Naive B cell (primary cell): ENCODE measurements at regions not wholly inside any gene's neighbourhood (a gene's known extent, or its start where the extent isn't known, plus 50 kb on each side); places are given as distances from the start of the nearest gene placed in this dataset.
"Not testable (repeated sequence)": the region's sequence is repeated elsewhere in the genome, so short reads cannot be mapped to it uniquely, and the experiment has no call there.

ENCODE experiments used
- ATAC-seq, 2 donors: fragments of 150-1000 bp; cut with Tn5 transposase; 2 replicates each; pipeline ENCODE4 v1.10.0; 2021; ENCODE audit warnings: low read depth in 2 of 2, mild to moderate bottlenecking in 2 of 2, moderate library complexity in 2 of 2
- DNase-seq: peaks from one replicate; pipeline ENCODE4 v3.0.0; 2022
- H3K27ac Mint-ChIP-seq, 6 donors: one replicate each; pipeline ENCODE4 v1.8.0; 2020 to 2022; ENCODE audit warnings: mild to moderate bottlenecking in 6 of 6, mixed read lengths in 6 of 6, moderate library complexity in 5 of 6, inconsistent platforms in 2 of 6
- H3K27me3 Mint-ChIP-seq, 3 donors: one replicate each; pipeline ENCODE4 v1.8.0; 2021 to 2022; ENCODE audit warnings: mixed read lengths in 3 of 3, mild to moderate bottlenecking in 1 of 3
- H3K36me3 Mint-ChIP-seq, 2 donors: one replicate each; pipeline ENCODE4 v1.8.0; 2020 to 2022; ENCODE audit warnings: mixed read lengths in 2 of 2, inconsistent platforms in 1 of 2, mild to moderate bottlenecking in 1 of 2
- H3K4me1 Mint-ChIP-seq, 3 donors: one replicate each; pipeline ENCODE4 v1.8.0; 2020 to 2022; ENCODE audit warnings: mixed read lengths in 3 of 3, inconsistent platforms in 1 of 3, mild to moderate bottlenecking in 1 of 3, moderate library complexity in 1 of 3
- H3K4me3 Mint-ChIP-seq, 8 donors: one replicate each; pipeline ENCODE4 v1.8.0; 2020 to 2022; ENCODE audit warnings: mild to moderate bottlenecking in 8 of 8, mixed read lengths in 8 of 8, moderate library complexity in 8 of 8, inconsistent platforms in 2 of 8
- H3K9me3 Mint-ChIP-seq, 7 donors: one replicate each; pipeline ENCODE4 v1.8.0; 2020 to 2022; ENCODE audit warnings: mixed read lengths in 7 of 7, mild to moderate bottlenecking in 5 of 7, inconsistent platforms in 2 of 7, moderate library complexity in 1 of 7

GRCh38 chr2:124967325-124967724, 942.2 kb downstream of the CNTNAP5 start:
- ATAC-seq (no peak), DNase-seq (no peak)
- Mint-ChIP-seq H3K36me3 (no peaks in the 10 kb centered on the region), H3K27ac (no peak overlapping the region), H3K4me1 (no peaks in the 10 kb centered on the region), H3K4me3 (no peak overlapping the region), H3K9me3 (peaks cover 0 to 2% (median 0%) of the 10 kb centered on the region in 7 donors), H3K27me3 (no peaks in the 10 kb centered on the region)

DNA sequence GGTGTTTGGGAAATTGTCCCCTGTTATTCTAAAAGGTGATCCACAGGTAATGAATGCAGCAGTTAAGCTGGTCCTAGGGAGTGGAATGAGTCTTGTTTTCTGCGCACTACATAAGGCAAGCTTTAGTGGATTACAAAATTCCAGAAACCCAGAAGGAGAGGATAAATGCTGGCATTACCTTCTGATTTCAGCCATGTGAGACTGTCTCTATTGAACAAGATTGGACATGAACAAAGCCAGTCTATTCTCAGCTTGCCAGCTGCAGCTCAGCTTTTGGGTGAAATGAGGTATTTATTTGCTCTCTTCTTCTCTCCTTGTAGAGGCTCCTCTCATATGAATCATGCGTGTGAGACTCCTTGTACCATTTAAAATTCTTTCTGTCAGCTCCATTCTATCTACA, 944.9 kb downstream of the CNTNAP5 start:
- Mint-ChIP-seq H3K4me1 (no peaks in the 10 kb centered on the region), H3K27me3 (no peaks in the 10 kb centered on the region), H3K27ac (no peak overlapping the region), H3K36me3 (no peaks in the 10 kb centered on the region), H3K9me3 (peaks cover 0 to 5% (median 0%) of the 10 kb centered on the region in 7 donors), H3K4me3 (no peak overlapping the region)
- DNase-seq (no peak), ATAC-seq (no peak)

DNA sequence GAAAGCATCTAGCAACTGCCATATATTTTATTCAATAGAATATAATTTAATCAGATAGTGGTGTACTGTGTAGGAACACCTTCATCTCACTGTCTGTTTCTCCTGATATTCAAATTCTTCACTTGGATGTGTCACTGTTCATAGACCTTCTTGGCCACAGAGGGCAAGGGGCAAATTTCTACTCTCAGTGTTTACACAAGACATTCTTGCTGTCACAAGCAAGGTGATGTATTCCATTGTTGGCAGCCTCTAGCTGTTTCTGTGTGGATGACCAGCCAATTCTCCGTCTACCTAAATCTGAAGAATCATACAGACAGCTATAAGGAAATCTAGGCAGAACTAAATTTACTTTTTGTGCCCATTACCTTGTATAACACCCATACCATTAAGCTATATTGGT, 948.3 kb downstream of the CNTNAP5 start:
- DNase-seq (no peak), ATAC-seq (no peak)
- Mint-ChIP-seq H3K9me3 (peaks cover 0 to 5% (median 1%) of the 10 kb centered on the region in 7 donors), H3K27me3 (no peaks in the 10 kb centered on the region), H3K4me1 (no peaks in the 10 kb centered on the region), H3K27ac (no peak overlapping the region), H3K36me3 (no peaks in the 10 kb centered on the region), H3K4me3 (no peak overlapping the region)

DNA sequence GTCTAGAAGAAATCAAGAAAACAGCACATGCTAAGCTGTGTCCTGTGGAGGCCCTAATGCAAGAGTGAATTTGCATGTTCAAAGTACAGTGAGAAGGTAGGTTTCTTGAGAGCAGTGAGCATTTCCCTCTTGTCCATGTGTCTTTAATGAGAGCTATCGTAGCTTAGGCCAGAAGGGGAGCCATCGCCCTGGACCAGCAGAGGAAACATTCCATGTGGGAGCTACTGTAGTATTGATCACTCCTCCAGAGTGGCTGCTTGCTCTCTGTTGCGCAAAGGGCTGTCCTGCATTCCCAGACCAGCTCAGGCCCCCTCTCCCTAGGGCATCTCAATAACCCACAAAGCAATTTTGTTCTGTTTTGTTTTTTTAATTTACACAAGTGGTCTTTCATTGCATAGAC, 950.1 kb downstream of the CNTNAP5 start:
- ATAC-seq (no peak), DNase-seq (no peak)
- Mint-ChIP-seq H3K4me1 (no peaks in the 10 kb centered on the region), H3K36me3 (no peaks in the 10 kb centered on the region), H3K4me3 (peak overlapping the region in 1 of 8 donors; percentile 56), H3K27me3 (no peaks in the 10 kb centered on the region), H3K27ac (no peak overlapping the region), H3K9me3 (peaks cover 0 to 5% (median 1%) of the 10 kb centered on the region in 7 donors)

GRCh38 chr2:124975648-124976047, 950.6 kb downstream of the CNTNAP5 start:
- ATAC-seq (no peak), DNase-seq (no peak)
- Mint-ChIP-seq H3K36me3 (no peaks in the 10 kb centered on the region), H3K9me3 (peaks cover 0 to 5% (median 1%) of the 10 kb centered on the region in 7 donors), H3K4me3 (peak overlapping the region in 1 of 8 donors; percentile 56), H3K27ac (no peak overlapping the region), H3K4me1 (no peaks in the 10 kb centered on the region), H3K27me3 (no peaks in the 10 kb centered on the region)

DNA sequence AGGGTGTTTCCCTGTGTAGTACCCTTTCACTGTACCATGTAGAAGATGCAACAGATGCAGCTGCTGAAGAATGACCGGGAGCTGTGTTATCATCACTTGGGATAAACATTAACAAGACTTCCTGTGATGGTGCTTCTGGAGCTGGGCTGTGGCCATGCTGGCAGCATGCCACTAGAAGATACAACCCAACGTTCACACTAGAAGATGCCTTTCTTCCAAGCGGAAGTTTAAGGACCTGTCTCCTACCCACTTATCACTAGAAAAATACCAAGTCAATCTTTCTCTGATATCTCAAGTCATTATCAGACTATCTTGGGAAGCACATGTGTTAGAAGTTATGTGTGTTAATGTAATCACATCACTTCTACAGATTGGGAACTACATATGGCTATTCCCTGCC, 953.5 kb downstream of the CNTNAP5 start:
- no peaks in the 10 kb centered on the region for H3K27me3 Mint-ChIP-seq
- no peak overlapping the region for H3K4me3 Mint-ChIP-seq
- H3K9me3 Mint-ChIP-seq, result peaks cover 0 to 9% (median 1%) of the 10 kb centered on the region in 7 donors
- ATAC-seq, result no peak
- no peak overlapping the region for H3K27ac Mint-ChIP-seq
- no peaks in the 10 kb centered on the region for H3K36me3 Mint-ChIP-seq
- H3K4me1 Mint-ChIP-seq, result no peaks in the 10 kb centered on the region
- DNase-seq, result no peak

DNA sequence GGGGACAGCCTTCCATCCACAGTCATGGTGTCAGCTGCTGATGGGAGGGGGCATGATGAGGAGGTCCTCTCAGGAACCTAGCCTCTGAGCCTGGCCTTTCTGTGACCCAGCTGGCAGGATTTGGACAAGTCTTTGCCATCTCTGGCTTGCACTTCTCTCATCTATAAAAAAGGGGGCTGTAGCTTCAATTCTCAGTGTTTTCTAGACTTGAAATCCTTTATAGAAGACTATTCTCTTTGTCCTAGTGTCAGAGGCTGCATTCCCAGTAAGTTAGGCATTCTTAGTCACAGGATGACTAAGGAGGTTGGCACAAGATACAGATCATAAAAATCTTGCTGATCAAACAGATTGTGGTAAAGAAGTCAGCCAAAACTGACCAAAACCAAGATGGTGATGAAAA, 958.5 kb downstream of the CNTNAP5 start:
- no peak for DNase-seq
- Mint-ChIP-seq H3K27me3 (no peaks in the 10 kb centered on the region), H3K4me1 (no peaks in the 10 kb centered on the region), H3K36me3 (no peaks in the 10 kb centered on the region), H3K9me3 (peaks cover 0 to 9% (median 0%) of the 10 kb centered on the region in 7 donors), H3K27ac (no peak overlapping the region), H3K4me3 (no peak overlapping the region)
- no peak for ATAC-seq

- H3K4me3 Mint-ChIP-seq, result no peak overlapping the region
- DNase-seq (no peak), ATAC-seq (no peak)
- H3K27ac Mint-ChIP-seq, result no peak overlapping the region
- H3K4me1 Mint-ChIP-seq, result no peaks in the 10 kb centered on the region
- H3K36me3 Mint-ChIP-seq, result no peaks in the 10 kb centered on the region
- no peaks in the 10 kb centered on the region for H3K27me3 Mint-ChIP-seq
- H3K9me3 Mint-ChIP-seq, result peaks cover 0 to 13% (median 0%) of the 10 kb centered on the region in 7 donors
These were observed 960.2 kb downstream of the CNTNAP5 start for GRCh38 chr2:124985270-124985669.

- DNase-seq (no peak), ATAC-seq (no peak)
- H3K36me3 Mint-ChIP-seq, result no peaks in the 10 kb centered on the region
- no peaks in the 10 kb centered on the region for H3K27me3 Mint-ChIP-seq
- peaks cover 0 to 13% (median 0%) of the 10 kb centered on the region in 7 donors for H3K9me3 Mint-ChIP-seq
- H3K4me3 Mint-ChIP-seq, result peak overlapping the region in 1 of 8 donors; percentile 9
- H3K27ac Mint-ChIP-seq, result no peak overlapping the region
- no peaks in the 10 kb centered on the region for H3K4me1 Mint-ChIP-seq
These were observed 961.0 kb downstream of the CNTNAP5 start for GRCh38 chr2:124986136-124986535.

DNA sequence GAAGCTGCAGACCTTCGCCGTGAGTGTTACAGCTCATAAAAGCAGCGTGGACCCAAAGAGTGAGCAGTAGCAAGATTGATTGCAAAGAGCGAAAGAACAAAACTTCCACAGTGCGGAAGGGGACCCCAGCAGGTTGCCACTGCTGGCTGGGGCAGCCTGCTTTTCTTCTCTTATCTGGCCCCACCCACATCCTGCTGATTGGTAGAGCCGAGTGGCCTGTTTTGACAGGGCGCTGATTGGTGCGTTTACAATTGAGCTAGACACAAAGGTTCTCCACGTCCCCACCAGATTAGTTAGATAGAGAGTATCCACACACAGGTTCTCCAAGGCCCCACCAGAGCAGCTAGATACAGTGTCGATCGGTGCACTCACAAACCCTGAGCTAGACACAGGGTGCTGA, 961.8 kb downstream of the CNTNAP5 start:
- not testable (repeated sequence) for DNase-seq, H3K27me3 Mint-ChIP-seq, H3K36me3 Mint-ChIP-seq, H3K4me1 Mint-ChIP-seq, H3K27ac Mint-ChIP-seq, ATAC-seq
- Mint-ChIP-seq H3K4me3 (peak overlapping the region in 1 of 8 donors; percentile 13), H3K9me3 (peaks cover 0 to 13% (median 0%) of the 10 kb centered on the region in 7 donors)

- H3K9me3 Mint-ChIP-seq, result peaks cover 0 to 13% (median 0%) of the 10 kb centered on the region in 7 donors
- DNase-seq, ATAC-seq, H3K27me3 Mint-ChIP-seq, H3K4me1 Mint-ChIP-seq, H3K27ac Mint-ChIP-seq, H3K36me3 Mint-ChIP-seq, H3K4me3 Mint-ChIP-seq: not testable (repeated sequence)
These were observed 962.3 kb downstream of the CNTNAP5 start for GRCh38 chr2:124987436-124987835.

- Mint-ChIP-seq H3K27ac (no peak overlapping the region), H3K9me3 (peaks cover 0 to 13% (median 0%) of the 10 kb centered on the region in 7 donors), H3K4me3 (no peak overlapping the region), H3K36me3 (no peaks in the 10 kb centered on the region), H3K27me3 (no peaks in the 10 kb centered on the region), H3K4me1 (no peaks in the 10 kb centered on the region)
- no peak for DNase-seq
- no peak for ATAC-seq
These were observed 963.0 kb downstream of the CNTNAP5 start for GRCh38 chr2:124988111-124988510.

DNA sequence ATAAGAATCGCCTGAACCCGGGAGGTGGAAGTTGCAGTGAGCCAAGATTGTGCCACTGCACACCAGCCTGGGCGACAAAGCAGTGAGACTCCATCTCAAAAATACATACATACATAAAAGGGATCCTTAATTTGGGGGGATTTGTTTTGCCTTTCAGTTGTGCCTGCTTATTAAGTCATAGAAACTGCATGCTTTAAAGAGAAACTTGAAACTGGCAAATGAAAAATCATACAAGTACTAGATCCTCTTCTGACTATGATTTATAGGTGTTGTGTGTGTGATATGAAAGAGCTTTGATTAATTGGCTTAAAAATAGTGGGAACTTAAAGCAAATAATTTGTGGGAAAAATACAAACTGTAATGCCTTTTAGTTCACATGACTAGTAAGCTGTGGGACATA, 963.7 kb downstream of the CNTNAP5 start:
- Mint-ChIP-seq H3K27ac (no peak overlapping the region), H3K4me3 (no peak overlapping the region), H3K36me3 (no peaks in the 10 kb centered on the region), H3K4me1 (no peaks in the 10 kb centered on the region), H3K9me3 (peaks cover 0 to 13% (median 0%) of the 10 kb centered on the region in 7 donors), H3K27me3 (no peaks in the 10 kb centered on the region)
- ATAC-seq, result no peak
- DNase-seq, result no peak

- Mint-ChIP-seq H3K27ac (no peak overlapping the region), H3K36me3 (no peaks in the 10 kb centered on the region), H3K4me1 (no peaks in the 10 kb centered on the region), H3K9me3 (peaks cover 0 to 9% (median 2%) of the 10 kb centered on the region in 7 donors), H3K4me3 (no peak overlapping the region), H3K27me3 (no peaks in the 10 kb centered on the region)
- DNase-seq, result no peak
- no peak for ATAC-seq
These were observed 968.7 kb downstream of the CNTNAP5 start for GRCh38 chr2:124993809-124994208.
